ENCODE measurements at regions not wholly inside any gene's neighbourhood (a gene's known extent, or its start where the extent isn't known, plus 50 kb on each side); places are given as distances from the start of the nearest gene placed in this dataset.

DNA sequence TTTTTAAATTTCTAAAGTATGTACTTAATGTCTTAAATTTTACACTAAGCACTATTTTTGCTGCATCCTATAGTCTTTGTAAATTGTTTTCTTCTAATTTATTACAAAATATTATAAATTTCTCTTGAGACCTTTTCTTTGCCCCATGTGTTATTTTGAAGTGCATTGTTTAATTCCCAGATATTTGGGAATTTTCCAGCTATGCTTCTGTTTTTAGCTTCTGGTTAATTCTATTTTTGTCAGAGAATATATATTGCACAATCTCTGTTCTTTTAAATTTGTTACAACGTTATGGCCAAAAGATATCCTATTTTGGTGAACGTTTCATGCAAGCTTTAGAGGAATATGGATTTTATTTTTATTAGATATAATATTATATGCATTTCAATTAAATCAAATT lies 917.4 kb upstream of the MIR17HG start:
- Histone ChIP-seq H3K4me1 (no peaks in the 10 kb centered on the region), H3K27me3 (ENCODE audit: low read depth) (no peaks in the 10 kb centered on the region), H3K9me3 (no peaks in the 10 kb centered on the region), H3K36me3 (no peaks in the 10 kb centered on the region), H3K4me3 (no peak overlapping the region), H3K27ac (no peak overlapping the region)
- DNase-seq (no peak), ATAC-seq (no peak)
- intact Hi-C loops (cut with DNase I) = no loop called here
- no peak for TF ChIP-seq CTCF (IDR thresholded peaks at IDR 0.05)

DNA sequence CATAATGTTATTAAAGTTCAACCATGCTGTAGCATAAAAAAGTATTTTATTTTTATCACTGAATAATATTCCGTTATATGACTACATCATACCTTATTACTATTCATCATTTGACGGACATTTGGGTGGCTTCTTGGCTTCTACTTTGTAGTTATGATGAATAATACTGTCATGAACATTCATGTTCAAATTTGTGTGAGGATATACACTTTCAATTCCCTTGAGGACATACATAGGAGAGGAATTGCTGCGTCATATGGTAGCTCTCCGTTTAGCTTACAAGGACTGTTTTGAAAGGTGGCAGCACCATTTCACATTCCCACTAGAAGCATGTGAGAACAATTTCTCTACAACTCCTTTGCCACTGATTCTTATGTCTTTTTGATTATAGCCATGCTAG lies 910.8 kb upstream of the MIR17HG start:
- no peak overlapping the region for H3K4me3 ChIP-seq
- no peaks in the 10 kb centered on the region for H3K27me3 ChIP-seq (ENCODE audit: low read depth)
- H3K9me3 ChIP-seq = no peaks in the 10 kb centered on the region
- no peaks in the 10 kb centered on the region for H3K4me1 ChIP-seq
- DNase-seq = no peak
- no peak overlapping the region for H3K27ac ChIP-seq
- intact Hi-C loops (cut with DNase I) = no loop called here
- no peak for TF ChIP-seq CTCF (IDR thresholded peaks at IDR 0.05)
- H3K36me3 ChIP-seq = no peaks in the 10 kb centered on the region
- ATAC-seq = no peak

- H3K4me1 ChIP-seq = no peaks in the 10 kb centered on the region
- no peak for ATAC-seq
- TF ChIP-seq CTCF (IDR thresholded peaks at IDR 0.05) = no peak
- intact Hi-C loops (cut with DNase I) = no loop called here
- H3K36me3 ChIP-seq = no peaks in the 10 kb centered on the region
- no peak overlapping the region for H3K4me3 ChIP-seq
- H3K9me3 ChIP-seq = no peaks in the 10 kb centered on the region
- DNase-seq = no peak
- no peaks in the 10 kb centered on the region for H3K27me3 ChIP-seq (ENCODE audit: low read depth)
- no peak overlapping the region for H3K27ac ChIP-seq
Measured at GRCh38 chr13:90438576-90438975, 908.9 kb upstream of the MIR17HG start.

DNA sequence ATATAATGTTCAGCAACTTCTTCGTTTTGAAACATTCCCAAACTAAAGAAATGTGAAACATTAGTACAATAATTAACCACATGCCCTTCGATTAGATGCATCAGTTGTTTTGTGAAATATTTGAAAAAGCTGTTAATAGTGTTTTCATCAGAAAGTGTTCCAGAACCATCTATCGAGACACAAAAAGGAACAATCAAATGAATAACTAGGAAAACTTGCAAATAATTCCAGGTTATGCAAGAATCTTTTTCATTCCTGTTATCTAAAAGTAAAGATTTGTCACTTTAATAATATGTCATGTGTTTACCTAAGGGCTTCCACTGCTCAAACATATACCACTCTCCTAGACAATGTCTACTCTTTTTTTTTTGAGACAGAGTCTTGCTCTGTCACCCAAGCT lies 904.2 kb upstream of the MIR17HG start:
- DNase-seq (no peak), ATAC-seq (no peak)
- no peak overlapping the region for H3K4me3 ChIP-seq
- no peak overlapping the region for H3K27ac ChIP-seq
- no peak for TF ChIP-seq CTCF (IDR thresholded peaks at IDR 0.05)
- H3K9me3 ChIP-seq = no peaks in the 10 kb centered on the region
- intact Hi-C loops (cut with DNase I) = no loop called here
- no peaks in the 10 kb centered on the region for H3K4me1 ChIP-seq
- no peaks in the 10 kb centered on the region for H3K36me3 ChIP-seq
- H3K27me3 ChIP-seq (ENCODE audit: low read depth) = no peaks in the 10 kb centered on the region

- intact Hi-C loops (cut with DNase I) = no loop called here
Measured at GRCh38 chr13:90444232-90444631, 903.3 kb upstream of the MIR17HG start.

More at GRCh38 chr13:90444232-90444631, 903.3 kb upstream of the MIR17HG start:
- no peak for TF ChIP-seq CTCF (IDR thresholded peaks at IDR 0.05)
- Histone ChIP-seq H3K36me3 (no peaks in the 10 kb centered on the region), H3K4me3 (no peak overlapping the region), H3K9me3 (no peaks in the 10 kb centered on the region), H3K27me3 (ENCODE audit: low read depth) (no peaks in the 10 kb centered on the region), H3K27ac (no peak overlapping the region), H3K4me1 (no peaks in the 10 kb centered on the region)
- no peak for DNase-seq
- no peak for ATAC-seq

All from lower lobe of right lung (tissue), 2 donors.